ENCODE measurements at regions not wholly inside any gene's neighbourhood (a gene's known extent, or its start where the extent isn't known, plus 50 kb on each side); places are given as distances from the start of the nearest gene placed in this dataset.
"Not testable (repeated sequence)": the region's sequence is repeated elsewhere in the genome, so short reads cannot be mapped to it uniquely, and the experiment has no call there.

DNA sequence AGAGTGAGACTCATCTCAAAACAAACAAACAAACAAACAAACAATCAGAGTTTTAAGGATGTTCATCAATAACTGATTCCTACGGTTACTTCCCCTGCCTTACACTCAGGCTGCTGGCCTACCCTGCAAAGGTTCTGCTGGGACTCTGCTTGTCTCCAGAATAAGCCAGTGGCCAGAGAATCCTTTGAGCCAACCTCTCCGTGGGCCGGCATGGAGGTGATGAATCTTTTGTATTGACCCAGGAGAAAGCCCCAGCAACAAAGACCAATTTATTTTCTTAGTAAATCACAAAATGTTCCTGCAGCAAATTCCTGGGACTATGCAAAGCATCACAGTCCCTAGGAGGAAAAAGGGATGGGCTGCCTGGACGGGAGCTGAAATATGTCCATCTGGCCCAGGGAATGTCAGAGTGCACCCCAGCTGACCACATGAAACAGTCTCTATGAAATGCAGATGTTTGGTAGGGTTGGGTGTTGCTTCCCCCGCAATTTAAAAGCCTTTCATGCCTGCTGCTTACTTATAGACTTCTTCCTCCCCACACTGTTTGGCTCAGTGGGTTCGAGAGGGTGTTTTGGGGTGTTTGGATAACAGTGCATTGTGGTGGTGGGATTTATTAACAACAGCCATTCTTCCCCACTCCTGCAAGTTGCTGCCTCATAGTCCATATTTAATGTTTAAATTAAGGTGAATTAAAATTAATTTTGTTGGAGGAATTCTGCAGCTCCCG lies 185.9 kb upstream of the IRF2BP2 start:
- not testable (repeated sequence) for DNase-seq (ENCODE audit: low read depth)

DNA sequence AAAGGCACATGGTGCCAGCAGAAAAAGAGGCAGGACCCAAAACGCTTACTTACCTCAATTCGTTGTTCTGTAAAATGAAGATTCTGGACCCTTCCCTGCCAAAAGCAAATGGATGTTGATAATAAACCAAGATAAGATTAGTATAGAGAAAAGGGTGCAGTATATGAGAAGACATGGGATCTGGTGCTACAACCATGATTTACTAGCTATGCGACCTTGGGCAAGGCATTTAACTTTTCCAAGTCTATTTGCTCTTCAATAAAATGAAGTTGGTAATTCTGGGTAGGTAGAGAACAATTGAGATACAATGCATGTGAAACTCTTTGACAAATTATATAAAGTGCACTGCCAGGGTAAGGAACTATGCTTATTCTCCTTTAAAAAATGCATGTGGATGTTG lies 185.0 kb upstream of the IRF2BP2 start:
- DNase-seq (ENCODE audit: low read depth): not testable (repeated sequence)

DNA sequence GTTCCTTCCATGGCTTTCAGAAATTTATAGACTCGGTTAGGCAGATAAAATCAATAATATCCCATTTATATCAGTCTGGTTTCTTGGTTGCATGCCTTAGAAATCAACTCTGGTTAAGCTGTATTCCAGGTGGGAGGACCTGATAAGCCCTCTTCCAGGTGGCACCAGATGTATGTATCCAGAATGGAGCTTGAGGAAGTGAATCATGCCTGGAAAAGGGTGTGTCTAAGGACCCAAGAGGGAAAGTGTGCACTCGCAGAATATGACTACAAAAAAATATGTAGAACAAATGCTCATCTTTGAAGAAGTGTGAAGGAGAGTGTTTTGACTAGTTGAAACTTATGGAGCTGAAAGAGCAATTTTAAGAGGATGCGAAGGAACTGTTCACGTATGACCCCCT lies 184.5 kb upstream of the IRF2BP2 start:
- not testable (repeated sequence) for DNase-seq (ENCODE audit: low read depth)

DNA sequence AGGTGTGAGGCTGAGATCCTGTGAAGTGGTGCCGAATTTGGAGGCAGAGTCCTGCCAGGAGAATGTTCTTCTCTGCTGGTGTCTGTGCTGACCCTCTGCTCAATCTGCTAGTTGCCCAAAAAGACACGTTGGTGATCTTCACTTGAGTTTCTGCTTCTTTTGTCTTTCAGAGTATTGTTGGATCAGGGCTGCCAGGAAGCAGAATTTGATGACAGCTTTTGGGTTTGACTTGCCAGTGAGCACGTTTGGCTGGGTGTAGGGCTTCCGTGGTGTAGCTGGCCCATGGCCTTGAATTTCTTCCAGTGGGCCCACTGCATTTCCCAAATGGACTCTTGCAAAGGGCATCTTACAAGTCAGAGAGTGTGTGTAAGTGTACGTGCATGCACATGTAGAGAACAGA lies 183.9 kb upstream of the IRF2BP2 start:
- not testable (repeated sequence) for DNase-seq (ENCODE audit: low read depth)

DNA sequence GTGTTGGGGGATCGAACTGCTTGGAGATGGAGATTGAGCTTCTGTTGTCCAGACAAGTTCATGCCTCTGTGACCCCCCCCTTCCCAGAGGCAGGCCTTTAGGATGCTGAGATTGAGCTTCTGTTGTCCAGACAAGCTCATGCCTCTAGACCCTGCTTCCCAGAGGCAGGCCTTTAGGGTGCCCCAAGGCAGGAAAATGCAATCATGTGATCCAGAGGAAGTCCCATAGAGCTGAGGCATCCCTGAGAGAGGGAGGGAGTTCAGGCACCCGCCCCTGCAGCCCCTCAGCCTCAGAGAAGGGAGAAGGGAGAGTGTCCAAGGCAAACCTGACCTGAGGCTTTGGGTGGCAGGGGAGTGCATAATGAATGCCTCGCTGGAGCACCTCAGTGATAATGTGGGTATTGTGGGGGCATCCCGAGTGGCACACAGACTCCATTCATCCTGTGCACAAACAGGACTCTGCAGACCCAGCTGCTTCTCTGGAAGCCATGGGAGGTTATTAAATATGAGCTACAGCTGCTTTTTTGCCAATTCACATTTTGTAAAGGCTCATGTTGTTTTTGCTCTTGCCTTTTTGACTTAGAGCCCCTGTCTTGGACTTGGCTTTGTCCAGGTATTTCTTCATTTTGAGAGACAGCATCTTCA lies 182.4 kb upstream of the IRF2BP2 start:
- not testable (repeated sequence) for DNase-seq (ENCODE audit: low read depth)

DNA sequence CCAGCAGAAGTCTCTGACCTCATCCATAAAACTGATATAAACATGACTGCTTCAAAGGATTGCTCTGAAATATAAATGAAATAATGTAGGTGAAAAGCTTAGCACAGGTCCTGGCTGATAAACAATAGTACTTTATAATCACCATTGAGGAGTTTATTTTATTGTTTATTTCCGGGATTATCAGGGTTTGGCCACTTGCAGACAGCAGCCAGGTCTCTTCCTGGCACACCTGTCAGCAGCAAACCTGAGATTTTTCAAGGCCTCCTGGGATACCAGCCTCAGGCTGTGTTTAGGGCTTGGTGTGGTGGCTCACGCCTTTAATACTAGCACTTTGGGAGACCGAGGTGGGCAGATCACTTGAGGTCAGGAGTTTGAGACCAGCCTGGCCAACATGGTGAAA lies 181.6 kb upstream of the IRF2BP2 start:
- DNase-seq (ENCODE audit: low read depth): not testable (repeated sequence)

DNA sequence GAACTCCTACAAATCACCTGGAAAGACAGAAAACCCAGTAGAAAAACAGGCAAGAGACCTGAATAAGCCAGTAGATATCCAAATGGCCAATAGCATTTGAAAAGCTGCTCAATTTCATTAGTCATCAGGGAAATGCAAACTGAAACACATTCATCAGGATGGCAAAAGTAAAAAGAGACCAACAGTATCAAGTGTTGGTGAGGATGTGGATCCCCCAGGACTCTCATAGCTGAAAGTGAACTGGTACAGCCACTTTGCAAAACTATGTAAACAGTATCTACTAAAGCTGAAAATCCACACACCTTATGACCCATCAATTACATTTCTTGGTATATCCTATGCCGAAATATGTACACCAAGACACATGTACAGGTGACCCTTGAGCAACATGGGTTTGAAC lies 180.4 kb upstream of the IRF2BP2 start:
- DNase-seq (ENCODE audit: low read depth): not testable (repeated sequence)

DNA sequence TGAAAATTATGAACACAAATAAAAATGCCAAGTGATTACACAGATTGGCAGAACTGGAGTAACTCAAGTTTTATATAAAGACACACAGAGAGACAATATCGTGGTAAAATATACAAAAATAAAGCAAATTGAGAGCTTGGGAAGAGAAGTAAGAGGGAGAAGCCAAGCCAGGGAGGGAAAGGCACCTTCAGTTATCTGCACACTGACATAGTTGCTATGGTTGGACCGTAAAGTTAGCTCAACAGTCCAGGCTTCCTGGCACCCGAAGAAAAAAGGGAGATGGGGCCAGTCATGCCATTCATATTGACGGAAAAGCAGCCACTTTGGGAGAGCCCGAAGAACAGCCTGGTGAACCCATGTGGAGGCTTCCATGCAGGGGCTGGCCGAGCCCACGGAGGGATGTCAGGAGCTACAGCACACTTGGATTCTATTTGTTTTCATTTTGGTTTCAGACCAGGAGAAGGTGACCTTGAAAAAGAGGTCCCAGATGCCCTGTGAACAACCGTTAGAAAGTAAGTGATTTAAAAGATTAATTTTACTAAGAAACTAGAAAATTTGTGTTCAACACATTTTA lies 177.1 kb upstream of the IRF2BP2 start:
- not testable (repeated sequence) for DNase-seq (ENCODE audit: low read depth)

DNA sequence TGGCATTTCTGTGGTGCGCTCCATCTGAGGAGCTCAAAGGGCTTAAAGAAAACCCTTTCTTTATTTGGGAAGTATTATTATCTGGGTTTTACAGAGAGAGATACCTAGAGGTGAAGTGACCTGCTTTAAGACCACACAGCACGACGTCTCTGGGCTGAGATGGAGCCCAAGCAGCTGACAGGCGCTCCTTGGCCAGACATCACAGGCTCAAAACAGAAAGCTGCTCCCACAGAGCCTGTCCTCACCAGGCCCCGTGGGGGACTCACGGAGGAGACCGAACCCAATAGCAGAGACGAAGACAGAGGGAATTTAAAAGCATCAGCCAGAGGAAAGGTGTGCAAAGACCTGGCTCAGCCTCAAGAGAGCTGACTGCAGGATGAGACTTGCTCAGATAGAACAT lies 175.9 kb upstream of the IRF2BP2 start:
- DNase-seq (ENCODE audit: low read depth): not testable (repeated sequence)

DNA sequence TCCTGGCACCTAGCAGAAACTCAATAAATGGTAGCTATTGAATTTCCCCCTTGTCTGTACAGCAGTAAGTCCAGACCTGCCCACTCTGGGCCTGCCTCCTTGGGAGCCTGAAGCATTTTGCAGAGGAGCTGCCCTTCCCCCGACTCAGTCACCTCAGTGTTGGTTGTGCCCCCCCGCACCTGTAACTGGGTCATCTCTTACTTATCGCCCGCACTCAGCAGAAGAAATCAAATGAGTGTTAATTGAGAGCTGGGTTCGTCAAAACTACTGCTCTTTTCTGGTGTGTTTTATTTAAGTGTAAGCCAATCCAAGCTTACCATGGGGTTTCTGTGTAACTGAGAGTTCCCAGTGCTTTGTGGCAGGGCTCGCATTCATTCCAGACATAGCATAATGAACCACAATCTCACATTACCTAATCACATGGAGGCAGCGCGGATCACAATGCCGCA lies 175.5 kb upstream of the IRF2BP2 start:
- DNase-seq (ENCODE audit: low read depth): not testable (repeated sequence)

DNA sequence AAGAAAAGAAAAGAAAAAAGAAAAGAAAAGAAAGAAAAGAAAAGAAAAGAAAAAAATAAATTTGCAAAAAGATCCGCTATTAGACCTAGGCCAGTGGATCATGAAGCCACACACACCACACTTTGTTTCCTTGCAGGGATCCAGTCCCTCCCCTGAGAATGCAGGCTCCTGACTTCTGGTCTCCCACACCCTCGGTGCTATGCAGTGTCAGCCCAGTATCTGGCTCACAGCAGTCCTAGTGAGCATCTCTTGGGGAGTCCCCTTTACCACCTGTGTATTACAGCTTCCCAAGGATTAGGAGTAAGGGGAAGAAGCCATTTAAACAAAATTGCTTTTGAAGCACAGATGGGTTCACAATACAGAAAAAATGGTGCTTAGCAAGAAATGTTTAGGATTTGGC lies 174.1 kb upstream of the IRF2BP2 start:
- DNase-seq (ENCODE audit: low read depth): not testable (repeated sequence)

DNA sequence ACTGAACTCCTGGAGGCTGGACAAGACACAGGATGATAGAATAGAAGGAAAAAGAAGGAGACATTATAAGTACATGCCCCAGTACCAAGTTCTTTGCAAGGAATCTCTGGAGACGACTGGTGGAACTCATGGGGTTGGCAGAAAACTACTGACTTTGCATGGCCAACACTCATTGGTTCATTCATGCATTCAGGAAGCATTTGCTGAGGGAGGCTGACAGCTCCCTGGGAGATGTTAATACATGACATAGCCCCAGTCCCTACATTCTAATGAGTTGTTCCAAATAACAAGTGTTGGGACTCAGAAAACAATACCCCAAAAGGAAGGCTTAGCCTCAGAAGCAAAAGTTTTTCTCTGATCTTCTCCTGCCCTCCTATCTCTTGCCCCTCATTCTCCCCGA lies 172.8 kb upstream of the IRF2BP2 start:
- no peak for DNase-seq (ENCODE audit: low read depth)

DNA sequence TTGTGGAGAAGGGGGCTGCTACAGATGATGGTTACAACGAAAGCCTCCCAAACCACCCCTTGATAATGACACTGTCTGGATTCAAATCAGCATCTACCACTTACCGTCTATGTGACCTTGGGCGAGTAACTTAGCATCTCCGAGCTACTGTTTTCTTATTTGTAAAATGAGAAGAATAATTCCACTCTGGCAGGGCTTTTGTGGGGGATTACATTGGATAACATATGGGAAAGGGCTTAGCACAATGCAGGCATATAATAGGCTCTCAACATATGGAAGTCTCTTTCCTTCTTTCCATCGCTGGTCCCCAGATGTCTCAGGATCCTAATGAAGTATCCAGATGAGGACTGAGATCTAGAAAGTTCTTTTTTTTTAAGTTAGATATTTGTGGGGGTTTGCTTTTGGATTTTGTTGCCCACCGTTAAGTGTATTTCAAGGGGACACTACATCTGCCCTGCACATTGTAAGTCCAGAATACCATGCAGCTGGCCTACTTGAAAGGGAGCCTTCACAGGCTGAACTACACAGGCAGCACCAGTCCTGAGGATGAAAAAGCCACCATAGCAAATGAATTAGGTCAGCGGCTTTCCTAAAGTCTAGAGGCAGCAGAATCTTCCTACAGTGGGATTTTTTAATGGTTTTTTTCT lies 172.2 kb upstream of the IRF2BP2 start:
- no peak for DNase-seq (ENCODE audit: low read depth)

DNA sequence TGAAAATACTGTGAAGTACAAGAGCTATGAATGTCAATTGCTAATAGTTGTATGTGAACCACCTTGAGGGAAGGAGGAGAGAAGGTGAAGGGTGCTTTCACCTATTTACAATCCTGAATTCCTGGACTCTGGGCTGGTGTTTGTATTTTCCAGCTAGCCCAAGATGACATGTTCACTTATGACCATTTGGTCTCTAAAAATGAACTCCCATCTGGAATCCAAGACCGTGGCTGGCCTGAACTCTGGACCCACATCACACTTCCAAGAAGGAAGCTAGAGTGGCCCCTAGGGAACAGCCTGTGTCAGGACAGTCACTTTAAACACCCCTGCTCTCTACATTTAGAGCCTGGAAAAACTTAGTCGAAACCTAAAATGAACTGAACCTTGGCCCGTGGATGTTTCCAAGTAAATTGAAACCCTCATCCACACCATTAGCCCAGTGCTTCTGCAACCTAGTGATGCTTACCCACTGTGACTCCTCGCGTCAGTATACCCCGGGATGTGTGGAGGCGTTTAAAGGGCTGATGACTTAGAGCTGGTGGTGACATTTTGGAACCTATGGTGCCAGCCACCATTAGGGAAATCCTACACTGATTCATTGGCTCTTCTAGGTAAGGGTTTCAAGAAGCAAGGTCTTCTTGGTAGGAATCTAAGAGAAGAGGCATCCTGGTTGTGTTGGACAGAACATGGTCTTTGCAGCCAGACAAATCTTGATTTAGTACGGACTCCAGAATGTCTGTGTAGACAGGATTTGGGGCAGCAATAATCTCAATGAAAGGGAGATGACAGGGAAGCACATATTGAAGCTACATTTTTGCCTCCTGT lies 171.5 kb upstream of the IRF2BP2 start:
- DNase-seq (ENCODE audit: low read depth): no peak

DNA sequence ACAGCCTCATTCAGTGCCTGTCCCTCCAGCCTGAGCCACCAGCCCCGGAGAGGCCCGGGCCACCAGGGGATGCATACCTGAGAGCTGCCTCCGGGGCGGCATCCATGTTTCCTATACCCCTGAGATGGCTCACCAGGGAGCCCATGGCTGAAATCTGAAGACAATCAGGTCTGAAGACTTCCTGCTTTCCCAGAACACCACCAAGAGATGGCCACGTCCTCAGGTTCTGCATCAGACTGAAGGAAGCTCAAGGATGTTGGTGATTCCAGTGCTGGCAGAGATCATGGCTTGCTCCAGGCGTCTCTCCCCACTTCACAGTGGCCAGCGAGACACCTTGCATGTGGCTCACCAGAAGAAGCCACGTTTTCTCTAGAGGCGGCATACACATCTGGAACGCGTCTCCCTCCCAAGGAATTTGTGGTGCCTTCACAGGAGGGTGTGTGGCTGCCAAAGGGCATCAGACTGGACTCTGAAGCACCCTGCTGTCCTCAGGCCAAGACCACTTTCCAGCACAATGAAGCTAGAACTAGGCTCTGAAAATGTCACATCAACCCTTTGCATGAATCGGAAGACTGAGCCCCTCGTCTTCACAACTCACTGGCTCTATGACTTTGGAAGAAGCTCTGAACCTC lies 170.7 kb upstream of the IRF2BP2 start:
- DNase-seq (ENCODE audit: low read depth): no peak

DNA sequence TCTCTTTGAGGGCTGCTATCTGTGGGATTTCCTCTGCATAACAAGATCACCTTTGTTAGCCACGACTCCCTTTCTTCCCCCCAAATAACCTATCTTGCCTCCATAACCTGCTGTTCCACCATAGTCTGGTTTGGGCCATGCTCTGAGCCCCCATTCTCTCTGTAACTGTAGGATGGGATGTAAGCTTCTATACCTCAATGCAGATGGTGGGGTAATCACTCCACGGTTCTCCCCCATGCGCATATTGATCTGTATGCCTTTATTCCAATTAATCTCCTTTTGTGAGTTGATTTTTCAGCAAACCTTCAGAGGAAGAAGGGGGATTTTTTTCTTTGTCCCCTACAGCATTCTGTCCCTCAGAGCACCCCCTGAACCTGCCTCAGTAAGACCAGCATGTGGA lies 170.1 kb upstream of the IRF2BP2 start:
- DNase-seq (ENCODE audit: low read depth): no peak

DNA sequence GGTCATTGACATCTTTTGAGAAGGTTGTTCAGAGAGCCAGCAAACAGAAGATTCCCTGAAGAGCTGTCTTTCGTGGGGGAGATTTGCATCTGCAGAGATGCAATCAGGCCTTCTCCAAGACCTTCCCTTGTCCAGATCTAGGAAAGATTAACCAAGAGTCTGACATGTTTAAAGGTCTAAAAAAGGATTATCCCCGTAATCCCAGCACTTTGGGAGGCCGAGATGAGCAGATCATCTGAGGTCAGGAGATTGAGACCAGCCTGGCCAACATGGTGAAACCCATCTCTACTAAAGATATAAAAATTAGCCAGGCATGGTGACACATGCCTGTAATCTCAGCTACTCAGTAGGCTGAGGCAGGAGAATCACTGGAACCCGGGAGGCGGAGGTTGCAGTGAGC lies 169.6 kb upstream of the IRF2BP2 start:
- not testable (repeated sequence) for DNase-seq (ENCODE audit: low read depth)

DNA sequence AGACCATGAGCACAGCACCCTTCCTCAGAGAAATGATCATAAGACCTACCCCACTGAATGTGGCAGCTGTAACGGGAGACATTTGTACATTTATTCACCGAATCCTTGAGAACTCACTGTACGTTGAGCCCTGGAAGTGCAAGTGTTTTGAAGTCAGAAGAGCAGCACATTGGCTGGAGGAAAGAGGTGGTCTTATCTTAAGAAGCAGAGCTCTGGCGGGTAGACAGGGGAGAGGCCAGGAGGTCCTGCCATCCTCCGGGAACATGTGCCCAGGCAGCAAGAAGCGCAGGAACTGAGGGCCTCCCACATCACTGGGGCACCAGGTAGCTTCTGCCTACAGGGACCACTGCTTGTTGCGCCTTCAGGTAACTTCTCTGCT lies 169.2 kb upstream of the IRF2BP2 start:
- no peak for DNase-seq (ENCODE audit: low read depth)

DNA sequence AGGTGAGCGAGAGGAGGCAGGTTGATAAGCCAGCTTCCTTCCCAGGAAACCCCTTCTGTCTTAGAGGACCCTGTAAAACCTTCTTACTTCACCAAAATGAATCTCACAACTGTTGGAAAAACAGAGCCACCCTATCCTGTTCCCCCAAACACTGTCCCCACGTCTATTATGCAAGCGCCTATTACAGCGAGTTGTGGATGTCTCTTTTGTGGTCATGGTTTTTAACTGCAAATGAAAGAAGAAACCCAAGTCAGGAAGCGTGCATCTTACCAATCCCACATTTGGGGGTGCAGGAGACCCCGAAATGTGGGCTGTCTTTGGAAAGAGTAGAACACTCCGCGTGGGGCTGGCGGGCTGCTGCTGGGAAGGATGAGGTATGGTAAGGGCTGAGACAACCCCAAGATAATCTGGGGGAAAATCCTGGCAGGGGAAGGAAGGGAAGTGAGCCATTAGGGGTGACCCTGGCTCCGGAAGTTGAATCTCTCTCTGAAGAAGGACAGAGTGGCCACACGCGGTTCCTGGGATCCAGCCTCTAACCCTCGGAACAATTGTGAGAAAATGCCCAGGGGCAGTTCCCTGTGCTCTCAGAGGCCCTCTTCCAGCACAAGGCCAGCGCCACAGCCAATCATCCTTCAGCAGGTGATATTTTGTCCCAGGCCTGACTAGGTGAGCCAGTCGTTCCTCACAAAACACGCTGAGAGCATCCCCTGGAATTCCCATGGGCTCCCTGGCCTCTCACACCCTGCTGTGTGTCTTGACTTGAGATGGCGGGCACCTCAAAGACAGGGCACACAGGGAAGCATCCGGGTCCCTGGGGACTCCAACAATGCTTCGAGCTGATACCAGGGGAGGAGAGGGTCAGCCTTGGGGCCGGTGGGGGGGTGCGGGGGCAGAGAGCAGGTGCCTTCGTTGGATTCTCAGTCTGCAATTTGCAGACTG lies 168.5 kb upstream of the IRF2BP2 start:
- no peak for DNase-seq (ENCODE audit: low read depth)

DNA sequence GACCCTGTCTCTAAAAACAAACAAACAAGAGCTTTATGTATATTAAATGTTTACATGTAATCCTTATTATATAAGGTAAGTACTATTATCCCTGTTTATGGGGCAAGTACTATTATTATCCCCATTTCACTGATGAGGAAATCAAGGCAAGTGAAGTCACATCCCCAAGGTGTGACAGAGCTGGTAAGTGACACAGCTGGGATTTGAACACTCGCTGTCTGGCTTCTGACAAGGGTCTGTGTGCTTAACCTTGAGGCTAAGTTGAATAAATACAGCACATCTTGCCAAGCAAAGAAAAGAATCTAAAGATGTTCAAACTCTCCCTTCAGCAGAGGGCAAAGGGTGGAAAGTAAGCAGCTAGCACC lies 167.9 kb upstream of the IRF2BP2 start:
- no peak for DNase-seq (ENCODE audit: low read depth)

Measured in HS-27A (cell line).